Keratinocyte (primary cell): ENCODE measurements at regions not wholly inside any gene's neighbourhood (a gene's known extent, or its start where the extent isn't known, plus 50 kb on each side); places are given as distances from the start of the nearest gene placed in this dataset.

Experiments used
- DNase-seq: peaks from one replicate; pipeline ENCODE4 v3.0.0-alpha.2; 2011; ENCODE audit warnings: low read depth, missing footprints, low spot score
- FAIRE-seq: peaks from 2 replicates; lab custom pipeline; 2011; peaks lifted over from hg19 to GRCh38; lab: Jason Lieb, UNC
- H2AFZ ChIP-seq: 2 replicates; pipeline ENCODE4 v1.6.0; 2012; ENCODE audit warnings: low read length, control low read depth, inconsistent platforms; ENCODE audit not compliant: control insufficient read depth
- H3K27ac ChIP-seq: 2 replicates; pipeline ENCODE4 v1.5.1; 2011; ENCODE audit warnings: low read length; ENCODE audit not compliant: control insufficient read depth, insufficient read depth
- H3K27me3 ChIP-seq: 3 replicates; pipeline ENCODE4 v1.6.0; 2011; ENCODE audit warnings: low read length; ENCODE audit not compliant: control insufficient read depth, insufficient read depth; ENCODE audit errors: extremely low read depth
- H3K36me3 ChIP-seq, 2 experiments: 2 replicates in 1 of 2; 3 replicates in 1 of 2; pipeline ENCODE4 v1.5.1; 2011; ENCODE audit warnings: low read length in 2 of 2, mild to moderate bottlenecking in 1 of 2; ENCODE audit not compliant: control insufficient read depth in 2 of 2, insufficient read depth in 2 of 2; ENCODE audit errors: extremely low read depth in 1 of 2
- H3K4me1 ChIP-seq: 3 replicates; pipeline ENCODE4 v1.5.1; 2011; ENCODE audit warnings: low read length; ENCODE audit not compliant: control insufficient read depth, insufficient read depth; ENCODE audit errors: extremely low read depth
- H3K4me2 ChIP-seq: 3 replicates; pipeline ENCODE4 v1.6.0; 2011; ENCODE audit warnings: low read depth, low read length; ENCODE audit not compliant: control insufficient read depth, insufficient read depth; ENCODE audit errors: extremely low read depth
- H3K4me3 ChIP-seq, 3 experiments: fragments of 200-600 bp in 1 of 3; sonication (generic) in 1 of 3; 2 replicates in 2 of 3; 3 replicates in 1 of 3; pipeline ENCODE4 v1.5.1; 2011 to 2016; ENCODE audit warnings: low read length in 3 of 3, mild to moderate bottlenecking in 3 of 3, control low read depth in 2 of 3, inconsistent platforms in 1 of 3, low read depth in 1 of 3, mixed read lengths in 1 of 3, mixed run types in 1 of 3, moderate library complexity in 1 of 3; ENCODE audit not compliant: control insufficient read depth in 2 of 3, insufficient read depth in 2 of 3; ENCODE audit errors: extremely low read depth in 1 of 3
- H3K79me2 ChIP-seq: 2 replicates; pipeline ENCODE4 v1.6.0; 2012; ENCODE audit warnings: low read length; ENCODE audit not compliant: control insufficient read depth, insufficient read depth
- H3K9ac ChIP-seq: 3 replicates; pipeline ENCODE4 v1.6.0; 2011; ENCODE audit warnings: low read length; ENCODE audit not compliant: control insufficient read depth, insufficient read depth; ENCODE audit errors: extremely low read depth
- H3K9me1 ChIP-seq: 3 replicates; pipeline ENCODE4 v1.6.0; 2011; ENCODE audit warnings: low read length; ENCODE audit not compliant: control insufficient read depth, insufficient read depth; ENCODE audit errors: extremely low read depth
- H3K9me3 ChIP-seq: 2 replicates; pipeline ENCODE4 v1.5.1; 2012; ENCODE audit warnings: low read depth, low read length; ENCODE audit not compliant: control insufficient read depth
- H4K20me1 ChIP-seq: 3 replicates; pipeline ENCODE4 v1.6.0; 2011; ENCODE audit warnings: low read length; ENCODE audit not compliant: control insufficient read depth, insufficient read depth; ENCODE audit errors: extremely low read depth
- EZH2 ChIP-seq: IDR thresholded peaks from one replicate; pipeline ENCODE4 v1.6.1; 2012; ENCODE audit warnings: inconsistent platforms, mild to moderate bottlenecking, low read length, moderate library complexity
- dilution Hi-C: fragments of 300-500 bp; cut with MboI; formaldehyde crosslinking; loops from one replicate; pipeline ENCODE4 v1.7.0; 2020; ENCODE audit warnings: low sequenced_read_pairs; ENCODE audit not compliant: extremely low pct_ligation_motif_present
- TF ChIP-seq, protein P1 (sequence below), 3 experiments: IDR thresholded peaks in 1 of 3; conservative IDR thresholded peaks in 1 of 3; optimal IDR thresholded peaks in 1 of 3; 2 replicates in 2 of 3; 3 replicates in 1 of 3; pipeline versions ENCODE3 to v1.5.1; 2011; ENCODE audit warnings: low read length in 3 of 3, mild to moderate bottlenecking in 3 of 3, moderate library complexity in 2 of 3, control low read depth in 1 of 3, inconsistent platforms in 1 of 3; ENCODE audit not compliant: insufficient read depth in 2 of 3; ENCODE audit errors: extremely low read depth in 1 of 3

DNA sequence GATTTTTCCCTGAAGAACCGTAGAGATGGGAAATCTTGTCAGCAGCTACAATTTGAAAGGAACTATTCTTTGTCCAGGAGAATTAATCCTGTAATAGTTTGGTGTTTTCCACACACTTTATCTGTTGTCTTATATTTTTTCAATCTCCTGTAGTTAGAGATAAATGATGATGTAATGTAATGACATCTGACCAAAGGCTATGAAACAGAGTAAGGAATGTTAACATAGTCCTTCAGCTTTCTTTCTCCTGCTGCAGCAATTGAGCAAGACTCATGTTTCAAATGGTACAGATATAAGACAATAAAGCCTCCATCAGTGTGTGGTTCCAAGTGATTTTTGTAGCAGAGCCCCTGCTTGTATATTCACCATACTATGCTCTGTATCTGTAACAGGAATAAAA is 1028.4 kb downstream of the SI start:
- DNase-seq (no peak), FAIRE-seq (no peak)
- dilution Hi-C loops = no loop called here

DNA sequence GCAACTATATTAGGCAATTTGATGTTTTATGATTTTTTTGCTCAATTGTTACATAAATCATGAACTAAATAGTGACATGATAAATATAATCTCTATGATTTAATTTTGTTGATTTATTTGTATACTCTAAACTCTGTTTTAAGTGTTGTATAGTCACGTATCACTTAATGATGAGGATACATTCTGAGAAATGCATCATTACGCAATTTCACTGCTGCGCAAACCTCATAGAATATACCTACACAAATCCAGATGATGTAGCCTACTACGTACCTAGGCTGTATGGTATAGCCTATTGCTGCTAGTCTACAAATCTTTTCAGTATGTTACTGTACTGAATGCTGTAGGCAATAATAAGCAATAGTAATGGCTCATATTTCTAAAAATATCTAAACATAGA is 1029.8 kb downstream of the SI start:
- Histone ChIP-seq H3K36me3 (no peaks in the 10 kb centered on the region), H3K79me2 (no peaks in the 10 kb centered on the region), H3K4me3 (no peak overlapping the region), H3K4me1 (no peaks in the 10 kb centered on the region), H3K27me3 (no peaks in the 10 kb centered on the region), H3K9me3 (no peaks in the 10 kb centered on the region), H3K4me2 (no peak overlapping the region), H2AFZ (no peak overlapping the region), H3K9me1 (no peaks in the 10 kb centered on the region), H4K20me1 (no peaks in the 10 kb centered on the region), H3K27ac (no peak overlapping the region), H3K9ac (no peak overlapping the region)
- no peak for FAIRE-seq
- TF ChIP-seq, protein P1, sequence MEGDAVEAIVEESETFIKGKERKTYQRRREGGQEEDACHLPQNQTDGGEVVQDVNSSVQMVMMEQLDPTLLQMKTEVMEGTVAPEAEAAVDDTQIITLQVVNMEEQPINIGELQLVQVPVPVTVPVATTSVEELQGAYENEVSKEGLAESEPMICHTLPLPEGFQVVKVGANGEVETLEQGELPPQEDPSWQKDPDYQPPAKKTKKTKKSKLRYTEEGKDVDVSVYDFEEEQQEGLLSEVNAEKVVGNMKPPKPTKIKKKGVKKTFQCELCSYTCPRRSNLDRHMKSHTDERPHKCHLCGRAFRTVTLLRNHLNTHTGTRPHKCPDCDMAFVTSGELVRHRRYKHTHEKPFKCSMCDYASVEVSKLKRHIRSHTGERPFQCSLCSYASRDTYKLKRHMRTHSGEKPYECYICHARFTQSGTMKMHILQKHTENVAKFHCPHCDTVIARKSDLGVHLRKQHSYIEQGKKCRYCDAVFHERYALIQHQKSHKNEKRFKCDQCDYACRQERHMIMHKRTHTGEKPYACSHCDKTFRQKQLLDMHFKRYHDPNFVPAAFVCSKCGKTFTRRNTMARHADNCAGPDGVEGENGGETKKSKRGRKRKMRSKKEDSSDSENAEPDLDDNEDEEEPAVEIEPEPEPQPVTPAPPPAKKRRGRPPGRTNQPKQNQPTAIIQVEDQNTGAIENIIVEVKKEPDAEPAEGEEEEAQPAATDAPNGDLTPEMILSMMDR (optimal IDR thresholded peaks at IDR 0.05 in 1 of 3, IDR thresholded peaks at IDR 0.05 in 1 of 3, conservative IDR thresholded peaks at IDR 0.05 in 1 of 3; ENCODE audit: extremely low read depth in 1 of 3, insufficient read depth in 2 of 3, low read length in 3 of 3) = no peak
- no peak for TF ChIP-seq EZH2
- dilution Hi-C loops = no loop called here
- no peak for DNase-seq

More for the DNA sequence above, 1028.4 kb downstream of the SI start:
- Histone ChIP-seq H4K20me1 (no peaks in the 10 kb centered on the region), H3K36me3 (no peaks in the 10 kb centered on the region), H3K9me3 (no peaks in the 10 kb centered on the region), H3K79me2 (no peaks in the 10 kb centered on the region), H3K9me1 (no peaks in the 10 kb centered on the region), H3K4me1 (no peaks in the 10 kb centered on the region), H3K27me3 (no peaks in the 10 kb centered on the region), H3K9ac (no peak overlapping the region), H3K27ac (no peak overlapping the region), H3K4me2 (no peak overlapping the region), H2AFZ (no peak overlapping the region), H3K4me3 (no peak overlapping the region)
- TF ChIP-seq, protein P1 (optimal IDR thresholded peaks at IDR 0.05 in 1 of 3, IDR thresholded peaks at IDR 0.05 in 1 of 3, conservative IDR thresholded peaks at IDR 0.05 in 1 of 3; ENCODE audit: extremely low read depth in 1 of 3, insufficient read depth in 2 of 3, low read length in 3 of 3) = no peak
- TF ChIP-seq EZH2 = no peak
